Smooth muscle cell (in vitro differentiated cells): ENCODE measurements at regions not wholly inside any gene's neighbourhood (a gene's known extent, or its start where the extent isn't known, plus 50 kb on each side); places are given as distances from the start of the nearest gene placed in this dataset.

Experiments
- DNase-seq: peaks from one replicate; lab custom pipeline; 2025; ENCODE audit not compliant: unreplicated experiment; lab: John Stamatoyannopoulos, UW
- H2AFZ ChIP-seq: fragments of 200-600 bp; sonication (generic); 2 replicates; pipeline ENCODE4 v1.6.0; 2016; ENCODE audit warnings: antibody characterized with exemption, low read depth, mild to moderate bottlenecking
- H3F3A ChIP-seq: fragments of 200-600 bp; sonication (generic); 2 replicates; pipeline ENCODE4 v1.6.0; 2017; ENCODE audit warnings: antibody characterized with exemption, low read depth
- H3K27ac ChIP-seq: fragments of 200-600 bp; sonication (generic); 2 replicates; pipeline ENCODE4 v1.5.1; 2016; ENCODE audit warnings: low read depth, mild to moderate bottlenecking
- H3K27me3 ChIP-seq: fragments of 200-600 bp; sonication (generic); 2 replicates; pipeline ENCODE4 v1.6.1; 2016; ENCODE audit warnings: low read depth, mild to moderate bottlenecking
- H3K36me3 ChIP-seq: fragments of 200-600 bp; sonication (generic); 2 replicates; pipeline ENCODE4 v1.5.1; 2016; ENCODE audit warnings: low read depth
- H3K4me1 ChIP-seq: fragments of 200-600 bp; sonication (generic); 2 replicates; pipeline ENCODE4 v1.5.1; 2016; ENCODE audit warnings: low read depth
- H3K4me2 ChIP-seq: fragments of 200-600 bp; sonication (generic); 2 replicates; pipeline ENCODE4 v1.6.0; 2016; ENCODE audit warnings: mild to moderate bottlenecking
- H3K4me3 ChIP-seq: fragments of 200-600 bp; sonication (generic); 2 replicates; pipeline ENCODE4 v1.5.1; 2016; ENCODE audit warnings: mild to moderate bottlenecking
- H3K79me2 ChIP-seq: fragments of 200-600 bp; sonication (generic); 2 replicates; pipeline ENCODE4 v1.6.0; 2016; ENCODE audit warnings: low read depth, mild to moderate bottlenecking
- H3K9ac ChIP-seq: fragments of 200-600 bp; sonication (generic); 2 replicates; pipeline ENCODE4 v1.6.0; 2016; ENCODE audit warnings: low read depth
- H3K9me3 ChIP-seq: fragments of 200-600 bp; sonication (generic); replicated peaks from 2 replicates; pipeline ENCODE4 v1.5.1; 2016; ENCODE audit warnings: low read depth
- H4K20me1 ChIP-seq: fragments of 200-600 bp; sonication (generic); 2 replicates; pipeline ENCODE4 v1.6.0; 2016; ENCODE audit warnings: low read depth
- WGBS: methylation state at CpG from one replicate; pipeline ENCODE4 v1.1.7; 2016; ENCODE audit warnings: low lambda C conversion rate; 5-methylcytosine and 5-hydroxymethylcytosine counted together
- TF ChIP-seq, protein P1 (sequence below): fragments of 200-600 bp; sonication (generic); IDR thresholded peaks from 2 replicates; pipeline ENCODE4 v1.5.1; 2017; ENCODE audit warnings: borderline replicate concordance, mild to moderate bottlenecking, antibody characterized with exemption; ENCODE audit not compliant: insufficient read depth, poor library complexity, severe bottlenecking

DNA sequence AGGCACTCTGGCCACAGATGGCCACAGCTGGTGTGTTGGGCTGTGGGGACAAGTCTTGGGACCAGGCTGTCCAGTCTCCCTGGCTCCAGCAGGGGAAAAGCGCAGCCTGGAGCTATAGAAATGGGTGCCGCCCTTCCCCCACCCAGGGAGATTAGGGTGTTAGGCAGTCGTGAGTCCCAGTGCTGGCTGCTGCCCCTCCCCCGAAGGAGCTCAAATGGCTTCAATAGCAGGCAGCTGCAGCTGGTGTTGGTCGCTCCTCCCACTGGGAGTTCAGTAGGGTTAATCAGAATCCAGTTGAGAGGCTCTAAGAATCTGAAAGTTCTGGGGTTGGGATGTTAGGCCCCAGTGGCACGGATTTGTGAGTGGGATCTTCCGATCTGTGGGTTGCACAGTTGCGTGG is 595.6 kb upstream of the PKN2 start:
- H3K9ac ChIP-seq: no peak overlapping the region
- H3K27me3 ChIP-seq: no peaks in the 10 kb centered on the region
- no peaks in the 10 kb centered on the region for H4K20me1 ChIP-seq
- WGBS: 87% methylated on average over 8 of the region's 8 CpGs
- H3K9me3 ChIP-seq: no peaks in the 10 kb centered on the region
- no peaks in the 10 kb centered on the region for H3K79me2 ChIP-seq
- H2AFZ ChIP-seq: no peak overlapping the region
- no peak for DNase-seq
- TF ChIP-seq, protein P1, sequence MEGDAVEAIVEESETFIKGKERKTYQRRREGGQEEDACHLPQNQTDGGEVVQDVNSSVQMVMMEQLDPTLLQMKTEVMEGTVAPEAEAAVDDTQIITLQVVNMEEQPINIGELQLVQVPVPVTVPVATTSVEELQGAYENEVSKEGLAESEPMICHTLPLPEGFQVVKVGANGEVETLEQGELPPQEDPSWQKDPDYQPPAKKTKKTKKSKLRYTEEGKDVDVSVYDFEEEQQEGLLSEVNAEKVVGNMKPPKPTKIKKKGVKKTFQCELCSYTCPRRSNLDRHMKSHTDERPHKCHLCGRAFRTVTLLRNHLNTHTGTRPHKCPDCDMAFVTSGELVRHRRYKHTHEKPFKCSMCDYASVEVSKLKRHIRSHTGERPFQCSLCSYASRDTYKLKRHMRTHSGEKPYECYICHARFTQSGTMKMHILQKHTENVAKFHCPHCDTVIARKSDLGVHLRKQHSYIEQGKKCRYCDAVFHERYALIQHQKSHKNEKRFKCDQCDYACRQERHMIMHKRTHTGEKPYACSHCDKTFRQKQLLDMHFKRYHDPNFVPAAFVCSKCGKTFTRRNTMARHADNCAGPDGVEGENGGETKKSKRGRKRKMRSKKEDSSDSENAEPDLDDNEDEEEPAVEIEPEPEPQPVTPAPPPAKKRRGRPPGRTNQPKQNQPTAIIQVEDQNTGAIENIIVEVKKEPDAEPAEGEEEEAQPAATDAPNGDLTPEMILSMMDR: no peak
- H3K27ac ChIP-seq: no peak overlapping the region
- H3K4me1 ChIP-seq: no peaks in the 10 kb centered on the region
- no peak overlapping the region for H3K4me3 ChIP-seq
- H3K4me2 ChIP-seq: no peak overlapping the region
- H3K36me3 ChIP-seq: no peaks in the 10 kb centered on the region
- no peaks in the 10 kb centered on the region for H3F3A ChIP-seq

DNA sequence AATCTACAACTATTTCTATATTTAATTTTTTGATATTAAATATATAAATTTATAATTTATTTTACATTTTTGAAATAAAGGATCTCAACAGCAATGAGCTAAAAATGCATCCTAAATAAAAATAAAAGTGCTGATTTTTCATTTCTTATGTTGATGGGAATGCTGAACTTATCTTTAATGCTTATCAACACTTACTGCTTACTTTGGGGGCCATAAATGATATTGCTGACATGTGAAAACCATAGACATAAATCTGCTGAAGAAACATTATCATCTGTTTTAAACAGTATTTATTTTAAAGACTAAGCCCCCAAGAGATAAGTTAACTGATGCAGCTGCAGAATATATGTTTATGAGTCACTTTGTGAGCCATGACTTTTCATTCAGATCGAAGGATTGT is 594.1 kb upstream of the PKN2 start:
- Histone ChIP-seq H3K27ac (no peak overlapping the region), H3K27me3 (no peaks in the 10 kb centered on the region), H3K4me3 (no peak overlapping the region), H3K79me2 (no peaks in the 10 kb centered on the region), H4K20me1 (no peaks in the 10 kb centered on the region), H2AFZ (no peak overlapping the region), H3F3A (no peaks in the 10 kb centered on the region), H3K9ac (no peak overlapping the region), H3K4me2 (no peak overlapping the region), H3K36me3 (no peaks in the 10 kb centered on the region), H3K9me3 (no peaks in the 10 kb centered on the region), H3K4me1 (no peaks in the 10 kb centered on the region)
- WGBS: 0% methylated on average over 1 of the region's 1 CpG
- TF ChIP-seq, protein P1: no peak
- no peak for DNase-seq

DNA sequence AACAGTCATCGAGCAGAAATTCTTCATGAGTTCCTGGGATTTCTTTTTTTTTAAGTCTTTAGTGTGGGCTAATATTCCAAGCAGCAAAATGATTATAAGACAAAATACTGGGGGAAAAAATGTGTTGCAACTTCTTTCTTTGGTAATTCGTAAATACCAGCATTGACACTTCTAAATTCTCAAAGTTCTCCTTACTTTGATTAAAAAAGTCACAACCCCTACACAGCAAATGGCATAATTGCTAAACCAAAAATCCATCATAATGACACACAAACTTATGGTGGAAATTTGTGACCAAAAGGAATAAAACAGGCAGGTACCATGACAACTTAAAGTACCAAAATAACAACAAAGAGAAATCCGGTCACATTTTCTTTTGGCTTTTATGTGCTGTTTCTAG is 585.2 kb upstream of the PKN2 start:
- Histone ChIP-seq H3F3A (no peaks in the 10 kb centered on the region), H3K9ac (no peak overlapping the region), H3K79me2 (no peaks in the 10 kb centered on the region), H2AFZ (no peak overlapping the region), H3K4me2 (no peak overlapping the region), H3K36me3 (no peaks in the 10 kb centered on the region), H3K4me3 (no peak overlapping the region), H3K27me3 (no peaks in the 10 kb centered on the region), H4K20me1 (no peaks in the 10 kb centered on the region), H3K9me3 (no peaks in the 10 kb centered on the region), H3K4me1 (no peaks in the 10 kb centered on the region), H3K27ac (no peak overlapping the region)
- WGBS: 81% methylated on average over 3 of the region's 3 CpGs
- DNase-seq: no peak
- TF ChIP-seq, protein P1: no peak

DNA sequence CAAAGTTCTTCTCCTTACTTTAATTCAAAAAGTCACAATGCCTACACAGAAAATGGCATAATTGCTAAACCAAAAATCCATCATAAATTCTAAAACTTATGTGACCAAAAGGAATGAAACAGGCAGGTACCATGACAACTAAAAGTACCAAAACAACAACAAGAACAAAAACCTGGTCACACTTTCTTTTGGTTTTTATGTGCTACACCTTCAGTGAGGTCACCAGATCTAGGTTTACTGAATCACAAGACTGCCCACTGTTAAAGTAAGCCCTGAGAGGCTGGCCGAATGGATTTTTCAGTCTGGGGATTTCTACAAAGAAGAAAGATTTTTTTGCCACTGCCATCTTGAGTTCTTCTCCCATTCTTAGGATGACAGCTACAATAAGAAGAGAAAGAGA is 583.0 kb upstream of the PKN2 start:
- Histone ChIP-seq H3K36me3 (no peaks in the 10 kb centered on the region), H3K4me1 (no peaks in the 10 kb centered on the region), H2AFZ (no peak overlapping the region), H3K9ac (no peak overlapping the region), H4K20me1 (no peaks in the 10 kb centered on the region), H3F3A (no peaks in the 10 kb centered on the region), H3K27me3 (peaks cover 2% of the 10 kb centered on the region), H3K9me3 (no peaks in the 10 kb centered on the region), H3K27ac (no peak overlapping the region), H3K79me2 (no peaks in the 10 kb centered on the region), H3K4me3 (no peak overlapping the region), H3K4me2 (no peak overlapping the region)
- TF ChIP-seq, protein P1: no peak
- 97% methylated on average over 1 of the region's 1 CpG for WGBS
- DNase-seq: no peak
